MCF 10A (cell line): ENCODE measurements at regions not wholly inside any gene's neighbourhood (a gene's known extent, or its start where the extent isn't known, plus 50 kb on each side); places are given as distances from the start of the nearest gene placed in this dataset.

Experiments
- BruUV-seq: library from RNA; stranded (reverse); fragments of 400-500 nt; replicated peaks from 2 replicates; lab custom pipeline; 2021; lab: Mats Ljungman, UMichigan
- CTCF ChIA-PET: fragments of 300-600 bp; sonication (Branson Sonifier 250); formaldehyde crosslinking; extraction: SDS; loops from one replicate; lab custom pipeline; 2021; ENCODE audit warnings: antibody characterized with exemption, inconsistent platforms; lab: Yijun Ruan, JAX
- POLR2A ChIA-PET: fragments of 300-600, 350-650 bp; sonication (Branson Sonifier 250); formaldehyde crosslinking; extraction: SDS; loops from one replicate; lab custom pipeline; 2020; ENCODE audit warnings: antibody characterized with exemption, inconsistent platforms; lab: Yijun Ruan, JAX
- DNase-seq: peaks from one replicate; pipeline ENCODE4 v3.0.0-alpha.2; 2018; ENCODE audit not compliant: unreplicated experiment
- H3K27ac Mint-ChIP-seq: one replicate; pipeline ENCODE4 v1.8.0; 2022; ENCODE audit warnings: mild to moderate bottlenecking, low read depth, mixed read lengths; ENCODE audit not compliant: unreplicated experiment
- H3K27me3 Mint-ChIP-seq: one replicate; pipeline ENCODE4 v1.8.0; 2022; ENCODE audit warnings: mixed read lengths; ENCODE audit not compliant: insufficient read depth, unreplicated experiment
- H3K36me3 Mint-ChIP-seq: one replicate; pipeline ENCODE4 v1.8.0; 2022; ENCODE audit warnings: mild to moderate bottlenecking, moderate library complexity, mixed read lengths; ENCODE audit not compliant: insufficient read depth, unreplicated experiment
- H3K4me1 Mint-ChIP-seq: one replicate; pipeline ENCODE4 v1.8.0; 2022; ENCODE audit warnings: mixed read lengths; ENCODE audit not compliant: insufficient read depth, unreplicated experiment
- H3K4me3 Mint-ChIP-seq: one replicate; pipeline ENCODE4 v1.8.0; 2022; ENCODE audit warnings: mild to moderate bottlenecking, moderate library complexity, mixed read lengths; ENCODE audit not compliant: unreplicated experiment
- H3K9me3 Mint-ChIP-seq: one replicate; pipeline ENCODE4 v1.8.0; 2022; ENCODE audit warnings: mixed read lengths; ENCODE audit not compliant: unreplicated experiment
- intact Hi-C: fragments of 100-400 bp; cut with micrococcal nuclease; formaldehyde crosslinking; loops from 2 replicates; pipeline ENCODE4 v1.14.1; 2022
- TF ChIP-seq, protein P1 (sequence below): fragments of 200-600 bp; IDR thresholded peaks from one replicate; pipeline ENCODE4 v1.8.0; 2022; ENCODE audit warnings: antibody characterized with exemption, mild to moderate bottlenecking; ENCODE audit not compliant: unreplicated experiment

DNA sequence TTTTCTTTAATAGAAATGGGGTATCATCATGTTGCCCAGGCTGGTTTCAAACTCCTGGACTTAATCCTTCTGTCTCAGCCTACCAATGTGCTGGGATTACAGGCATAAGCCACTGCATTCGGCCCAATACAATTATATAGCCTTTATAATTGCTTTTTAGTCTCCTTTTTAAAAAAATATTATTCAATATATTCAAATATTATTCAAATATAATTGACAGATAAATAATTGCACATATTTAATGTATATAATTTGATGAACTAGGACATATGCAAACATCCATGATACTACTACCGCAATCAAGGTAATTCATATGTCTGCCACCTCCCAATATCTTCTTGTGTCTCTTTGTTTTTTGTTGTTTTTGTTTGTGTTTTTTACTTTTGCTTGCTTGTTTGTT is 894.2 kb upstream of the PTPRD start:
- intact Hi-C loops: no loop called here
- Mint-ChIP-seq H3K9me3 (no peaks in the 10 kb centered on the region), H3K4me3 (no peak overlapping the region), H3K36me3 (no peaks in the 10 kb centered on the region), H3K4me1 (no peaks in the 10 kb centered on the region), H3K27me3 (no peaks in the 10 kb centered on the region), H3K27ac (no peak overlapping the region)
- ChIA-PET POLR2A (no interaction called here), CTCF (interaction anchor here (0.6 kb wide), 1 partner anchor 823 kb away, joined by 3 read pairs; no protein-coding TSS in a partner anchor)
- no peak for DNase-seq
- TF ChIP-seq, protein P1, sequence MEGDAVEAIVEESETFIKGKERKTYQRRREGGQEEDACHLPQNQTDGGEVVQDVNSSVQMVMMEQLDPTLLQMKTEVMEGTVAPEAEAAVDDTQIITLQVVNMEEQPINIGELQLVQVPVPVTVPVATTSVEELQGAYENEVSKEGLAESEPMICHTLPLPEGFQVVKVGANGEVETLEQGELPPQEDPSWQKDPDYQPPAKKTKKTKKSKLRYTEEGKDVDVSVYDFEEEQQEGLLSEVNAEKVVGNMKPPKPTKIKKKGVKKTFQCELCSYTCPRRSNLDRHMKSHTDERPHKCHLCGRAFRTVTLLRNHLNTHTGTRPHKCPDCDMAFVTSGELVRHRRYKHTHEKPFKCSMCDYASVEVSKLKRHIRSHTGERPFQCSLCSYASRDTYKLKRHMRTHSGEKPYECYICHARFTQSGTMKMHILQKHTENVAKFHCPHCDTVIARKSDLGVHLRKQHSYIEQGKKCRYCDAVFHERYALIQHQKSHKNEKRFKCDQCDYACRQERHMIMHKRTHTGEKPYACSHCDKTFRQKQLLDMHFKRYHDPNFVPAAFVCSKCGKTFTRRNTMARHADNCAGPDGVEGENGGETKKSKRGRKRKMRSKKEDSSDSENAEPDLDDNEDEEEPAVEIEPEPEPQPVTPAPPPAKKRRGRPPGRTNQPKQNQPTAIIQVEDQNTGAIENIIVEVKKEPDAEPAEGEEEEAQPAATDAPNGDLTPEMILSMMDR: no peak
- BruUV-seq: no TSS peak

DNA sequence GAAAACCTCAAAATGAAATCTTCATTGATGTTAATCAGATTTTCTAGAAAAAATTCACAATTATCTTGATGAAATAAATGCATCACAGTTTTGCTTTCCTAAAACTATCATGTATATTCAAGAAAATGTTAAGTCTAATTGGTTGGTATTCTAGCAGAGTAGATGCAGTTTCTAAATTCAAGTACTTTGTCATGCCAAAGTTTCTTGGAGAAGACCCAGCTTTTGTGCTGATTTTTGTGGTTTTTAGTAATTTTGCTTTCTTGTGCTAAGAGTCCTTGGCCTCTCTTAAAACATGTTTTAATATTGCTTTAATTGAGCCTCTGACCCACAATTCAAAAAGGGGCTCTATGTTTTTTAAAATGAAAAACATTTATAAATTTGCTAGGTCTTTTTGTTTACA is 924.8 kb upstream of the PTPRD start:
- no TSS peak for BruUV-seq
- no peak overlapping the region for H3K27ac Mint-ChIP-seq
- H3K4me1 Mint-ChIP-seq: no peaks in the 10 kb centered on the region
- ChIA-PET CTCF (no interaction called here), POLR2A (no interaction called here)
- TF ChIP-seq, protein P1: no peak
- no peak overlapping the region for H3K4me3 Mint-ChIP-seq
- intact Hi-C loops: no loop called here
- no peaks in the 10 kb centered on the region for H3K27me3 Mint-ChIP-seq
- no peaks in the 10 kb centered on the region for H3K36me3 Mint-ChIP-seq
- DNase-seq: no peak
- H3K9me3 Mint-ChIP-seq: no peaks in the 10 kb centered on the region

DNA sequence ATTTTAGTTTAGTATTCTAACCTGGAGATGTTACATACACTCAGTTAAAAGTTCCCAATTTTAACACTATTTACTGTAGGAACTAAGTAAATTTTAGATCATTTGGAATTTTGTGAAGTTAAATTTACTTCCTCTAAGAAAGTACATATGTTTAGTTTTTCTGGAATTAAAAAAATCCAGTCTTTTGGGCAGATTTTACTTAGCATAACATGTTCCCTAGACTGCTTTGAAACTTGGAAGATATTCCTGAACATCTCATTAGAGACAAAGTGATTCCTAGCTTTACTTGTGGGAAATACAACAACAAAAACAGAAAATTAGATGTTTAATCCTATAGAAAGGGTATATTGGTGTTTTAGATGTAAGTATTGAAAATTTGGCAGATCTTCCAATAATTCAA is 930.0 kb upstream of the PTPRD start:
- TF ChIP-seq, protein P1: no peak

DNA sequence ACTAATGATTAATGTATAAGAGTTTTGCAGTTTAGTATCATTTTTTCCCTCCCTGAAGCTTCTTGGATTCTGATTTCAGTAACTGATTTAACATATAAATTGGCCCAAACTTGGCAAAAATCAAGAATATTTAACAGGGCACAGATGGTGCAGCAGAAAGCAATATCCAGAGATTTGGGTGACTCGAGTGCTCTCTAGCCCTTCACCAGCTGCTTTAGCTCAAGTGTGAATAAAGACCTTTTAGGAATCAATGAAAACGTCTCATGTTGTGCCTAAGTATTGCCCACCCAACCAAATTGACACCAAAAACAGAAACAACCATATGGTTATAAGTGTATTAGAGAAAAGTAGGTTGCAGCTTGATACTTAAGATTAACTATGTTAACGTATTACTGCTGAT is 933.4 kb upstream of the PTPRD start:
- no peak for DNase-seq
- no peaks in the 10 kb centered on the region for H3K36me3 Mint-ChIP-seq
- ChIA-PET CTCF (no interaction called here), POLR2A (interaction anchor here (0.5 kb wide), 1 partner anchor 31 kb away, joined by 3 read pairs; no protein-coding TSS in a partner anchor)
- no peak overlapping the region for H3K27ac Mint-ChIP-seq
- no peaks in the 10 kb centered on the region for H3K9me3 Mint-ChIP-seq
- TF ChIP-seq, protein P1: no peak
- BruUV-seq: no TSS peak
- no peaks in the 10 kb centered on the region for H3K4me1 Mint-ChIP-seq
- intact Hi-C loops: no loop called here
- no peak overlapping the region for H3K4me3 Mint-ChIP-seq
- no peaks in the 10 kb centered on the region for H3K27me3 Mint-ChIP-seq

More for the DNA sequence above, 930.0 kb upstream of the PTPRD start:
- ChIA-PET POLR2A (no interaction called here), CTCF (no interaction called here)
- H3K4me3 Mint-ChIP-seq: no peak overlapping the region
- no peaks in the 10 kb centered on the region for H3K36me3 Mint-ChIP-seq
- H3K4me1 Mint-ChIP-seq: no peaks in the 10 kb centered on the region
- no peaks in the 10 kb centered on the region for H3K9me3 Mint-ChIP-seq
- no peak for DNase-seq
- BruUV-seq: no TSS peak
- H3K27ac Mint-ChIP-seq: no peak overlapping the region
- intact Hi-C loops: no loop called here
- H3K27me3 Mint-ChIP-seq: no peaks in the 10 kb centered on the region
